ENCODE measurements at regions not wholly inside any gene's neighbourhood (a gene's known extent, or its start where the extent isn't known, plus 50 kb on each side); places are given as distances from the start of the nearest gene placed in this dataset.
"Not testable (repeated sequence)": the region's sequence is repeated elsewhere in the genome, so short reads cannot be mapped to it uniquely, and the experiment has no call there.

- DNase-seq: no peak
Measured at GRCh38 chr6:51429017-51429712, 610.5 kb downstream of the TFAP2B start.

- no peak for DNase-seq
Measured at GRCh38 chr6:51430589-51430988, 611.9 kb downstream of the TFAP2B start.

DNA sequence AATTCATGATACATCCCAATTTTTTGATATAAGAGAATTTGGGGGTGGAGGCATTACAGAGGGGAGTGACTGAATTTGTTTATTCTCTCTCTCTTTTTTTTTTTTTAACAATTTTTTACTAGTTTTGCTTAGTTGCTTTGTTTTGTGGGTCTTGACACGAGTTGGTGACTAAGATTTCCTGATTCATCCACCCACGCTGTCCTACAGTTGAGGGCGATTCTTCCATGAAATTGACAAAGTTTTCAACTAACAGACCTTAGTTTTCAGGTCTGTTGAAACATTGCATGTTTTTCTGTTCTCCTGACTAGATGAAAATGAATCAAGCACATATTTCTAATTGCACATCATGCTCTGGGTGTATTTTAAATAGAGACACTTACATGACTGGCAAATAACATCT lies 613.8 kb downstream of the TFAP2B start:
- DNase-seq: no peak

DNA sequence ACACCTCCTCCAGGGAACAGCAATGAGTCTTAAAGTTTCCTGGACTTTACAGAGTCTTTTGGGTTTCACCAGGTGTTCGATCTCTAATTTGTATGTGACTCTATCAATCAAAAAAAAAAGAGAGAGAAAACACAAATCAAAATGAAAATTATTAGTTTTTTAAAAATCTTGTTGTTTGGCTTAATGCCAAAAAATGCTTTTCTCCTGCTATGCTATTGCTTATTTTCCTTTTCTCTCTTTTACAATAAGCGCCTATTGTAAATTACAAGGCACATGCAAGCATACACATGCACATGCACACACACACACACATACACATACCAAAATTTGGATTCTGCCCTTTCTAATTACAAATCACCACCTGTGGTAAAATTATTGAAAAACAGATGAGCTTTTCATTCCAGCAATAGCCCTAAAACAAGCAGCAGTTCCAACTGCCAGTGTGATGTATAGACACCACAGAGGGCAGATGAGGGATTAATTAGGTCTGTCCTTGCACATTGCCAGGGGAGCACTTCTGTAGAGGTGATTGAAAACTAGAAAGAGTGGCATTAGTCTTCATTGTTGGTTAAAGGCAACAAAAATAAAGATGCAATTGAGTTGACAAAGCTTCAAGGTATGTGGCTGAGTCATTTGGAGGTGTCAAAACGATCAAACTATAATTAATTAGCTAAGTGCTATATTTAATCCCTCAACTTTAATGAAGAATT lies 631.7 kb downstream of the TFAP2B start:
- no peak for DNase-seq

- no peak for DNase-seq
Measured at GRCh38 chr6:51450958-51451357, 632.3 kb downstream of the TFAP2B start.

- no peak for DNase-seq
Measured at GRCh38 chr6:51456282-51456681, 631.1 kb downstream of the PKHD1 start.

DNA sequence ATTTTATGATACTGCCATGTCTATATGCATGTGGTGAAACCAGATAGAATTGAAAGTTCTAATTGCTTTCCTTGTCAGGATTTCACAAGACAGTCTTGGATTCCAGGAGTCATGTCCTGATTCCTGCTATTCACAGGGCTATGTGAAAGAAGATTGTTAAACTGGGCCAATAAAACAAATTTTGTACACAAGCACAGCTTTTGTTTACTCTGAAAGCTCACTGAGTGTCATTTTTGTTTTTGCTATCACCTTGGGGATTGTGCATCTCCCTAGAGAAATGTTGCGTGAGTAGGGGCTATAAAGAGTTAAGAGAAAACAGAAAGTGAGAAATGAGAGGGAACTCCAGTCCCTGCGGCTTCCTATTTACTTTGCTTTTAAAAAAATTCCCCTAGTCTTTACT lies 627.5 kb downstream of the PKHD1 start:
- DNase-seq: no peak

DNA sequence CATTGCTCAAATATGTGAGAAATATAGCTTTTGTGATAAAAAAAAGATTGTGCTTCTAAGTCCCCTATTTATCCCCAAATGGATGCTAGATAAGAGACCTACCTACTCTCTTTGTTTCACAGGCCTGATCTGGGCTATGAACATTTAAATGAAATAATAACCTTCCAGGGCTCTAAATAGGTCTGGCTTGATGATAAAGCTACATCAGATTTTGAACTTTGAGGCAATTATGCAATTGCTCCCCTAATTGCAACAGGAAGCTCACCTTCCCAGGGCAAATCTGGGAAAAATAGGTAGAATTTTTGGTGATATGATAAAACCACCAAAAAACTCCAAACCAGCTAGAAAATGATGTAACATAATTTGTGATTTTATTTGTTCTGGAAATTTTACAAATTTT lies 624.5 kb downstream of the PKHD1 start:
- DNase-seq: no peak

- no peak for DNase-seq
Measured at GRCh38 chr6:51463321-51463720, 624.1 kb downstream of the PKHD1 start.

DNA sequence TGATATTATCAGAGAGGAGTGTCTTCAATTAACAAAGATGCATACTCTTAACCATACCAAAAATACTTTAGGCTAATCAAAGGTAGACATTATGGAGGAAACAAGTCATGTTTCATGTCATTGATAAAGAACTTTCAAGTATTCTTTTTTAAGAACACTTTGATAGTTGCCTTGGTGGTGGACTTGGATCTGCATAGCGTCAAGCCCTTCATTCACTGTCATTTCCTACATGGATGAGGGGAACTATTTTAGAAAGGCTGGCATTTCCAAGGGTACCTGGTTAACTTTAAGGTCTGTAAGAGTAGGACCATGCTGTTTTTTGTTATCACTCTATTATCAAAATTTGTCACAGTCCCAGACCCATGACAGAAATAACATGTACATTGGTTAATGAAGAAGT lies 622.5 kb downstream of the PKHD1 start:
- no peak for DNase-seq

GRCh38 chr6:51466427-51466826 lies 621.0 kb downstream of the PKHD1 start:
- no peak for DNase-seq

DNA sequence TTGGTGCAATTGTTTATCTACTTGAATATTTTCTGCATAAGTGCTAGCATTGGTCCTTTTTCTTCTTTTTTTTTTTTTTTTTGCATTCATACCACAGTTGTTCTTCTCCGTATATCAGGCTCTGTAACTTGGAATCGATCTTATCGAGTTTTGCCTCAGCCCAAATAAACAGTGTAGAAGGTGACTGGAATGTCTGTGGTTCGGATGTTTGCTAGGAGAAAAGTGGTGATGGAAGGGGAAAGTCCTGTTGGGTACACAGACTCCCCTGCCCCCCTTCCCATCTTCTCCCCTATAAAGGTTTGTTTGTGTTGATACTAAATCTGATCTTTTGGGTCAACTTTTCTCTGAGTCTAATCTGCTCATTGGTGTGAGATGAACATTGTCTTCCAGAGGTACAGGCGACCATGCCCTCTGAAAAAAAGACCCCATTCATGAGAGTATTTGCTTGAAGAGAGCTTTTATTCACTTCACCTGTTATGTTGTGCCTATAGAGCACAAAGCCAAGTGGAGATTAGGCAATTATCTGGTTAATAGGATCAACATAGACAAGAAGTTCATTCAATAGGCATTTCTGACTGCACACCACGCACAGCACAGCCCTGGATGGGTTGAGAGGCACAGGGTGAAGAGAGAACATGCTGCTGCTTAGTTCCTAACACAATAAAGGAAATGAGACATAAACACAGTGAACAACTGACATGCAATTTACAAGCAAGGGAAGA lies 620.0 kb downstream of the PKHD1 start:
- no peak for DNase-seq

GRCh38 chr6:51468704-51469103 lies 618.7 kb downstream of the PKHD1 start:
- no peak for DNase-seq

- DNase-seq: no peak
Measured at GRCh38 chr6:51472745-51473487, 614.5 kb downstream of the PKHD1 start.

GRCh38 chr6:51474022-51474975 lies 613.1 kb downstream of the PKHD1 start:
- no peak for DNase-seq

DNA sequence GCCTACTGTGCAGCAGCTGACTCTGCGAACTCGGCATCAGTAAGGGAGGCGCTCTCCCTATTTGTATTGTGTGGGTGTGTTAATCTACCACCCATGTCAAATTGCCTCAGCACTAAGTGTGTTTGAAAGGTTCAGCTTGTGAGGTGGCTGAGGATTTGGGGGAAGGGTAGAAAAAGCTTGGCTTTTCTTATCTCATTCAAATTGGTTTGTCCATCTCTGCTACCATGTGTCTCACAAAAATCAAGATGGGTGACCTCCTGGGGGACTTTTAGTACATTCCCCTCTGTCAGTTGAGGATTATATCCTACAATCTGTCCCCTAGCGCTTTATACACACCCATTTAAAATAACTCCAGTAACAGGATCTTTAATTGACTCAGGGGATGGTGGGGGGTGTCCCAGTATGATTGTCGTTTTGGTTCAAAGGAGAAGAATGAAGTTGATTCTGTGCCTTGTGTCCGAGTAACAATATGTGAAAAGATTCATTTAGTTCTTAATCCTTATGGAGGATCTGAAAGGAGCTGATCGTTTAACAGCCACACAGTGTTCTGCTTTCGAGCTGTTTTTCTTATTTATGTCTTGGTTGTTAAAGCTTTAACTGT lies 609.6 kb downstream of the PKHD1 start:
- DNase-seq: no peak

- DNase-seq: no peak
Measured at GRCh38 chr6:51479296-51479695, 608.1 kb downstream of the PKHD1 start.

DNA sequence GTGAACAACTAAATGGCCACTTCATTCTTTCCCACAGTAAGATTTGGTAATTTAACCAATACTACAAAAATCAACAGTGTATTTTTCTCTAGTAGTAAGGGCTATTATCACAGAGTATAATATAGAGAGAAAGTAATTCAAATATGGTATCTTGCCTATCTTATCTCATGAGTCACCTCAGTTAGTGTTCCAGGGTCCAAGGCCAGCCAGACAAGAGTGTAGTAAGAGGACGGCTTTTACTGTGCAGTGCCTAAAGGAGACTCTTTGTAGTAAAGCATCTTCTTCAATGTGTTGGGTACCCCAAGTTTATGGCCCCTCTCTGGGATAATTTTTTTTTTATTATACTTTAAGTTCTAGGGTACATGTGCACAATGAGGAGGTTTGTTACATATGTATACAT lies 607.4 kb downstream of the PKHD1 start:
- no peak for DNase-seq

GRCh38 chr6:51485869-51486268 lies 601.5 kb downstream of the PKHD1 start:
- DNase-seq: not testable (repeated sequence)

DNA sequence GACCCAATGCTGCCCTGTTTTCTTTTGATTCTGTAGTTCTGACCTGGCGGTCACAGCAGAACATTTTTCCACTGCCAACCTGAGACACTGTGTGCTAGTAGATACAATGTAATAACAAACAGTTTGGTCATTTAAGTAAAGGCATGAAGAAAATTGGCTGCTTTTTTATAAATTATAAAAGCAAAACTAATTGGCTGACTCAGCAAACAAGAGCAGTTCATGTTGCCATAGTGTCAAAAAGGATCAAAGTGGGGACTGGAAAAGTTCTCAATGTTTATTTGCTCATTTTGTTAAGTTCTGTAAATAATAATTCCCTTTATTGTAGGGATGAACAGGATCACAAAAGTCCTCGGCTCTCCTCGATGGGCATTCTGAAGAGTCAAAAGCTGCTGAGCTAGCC lies 599.5 kb downstream of the PKHD1 start:
- DNase-seq: no peak

DNA sequence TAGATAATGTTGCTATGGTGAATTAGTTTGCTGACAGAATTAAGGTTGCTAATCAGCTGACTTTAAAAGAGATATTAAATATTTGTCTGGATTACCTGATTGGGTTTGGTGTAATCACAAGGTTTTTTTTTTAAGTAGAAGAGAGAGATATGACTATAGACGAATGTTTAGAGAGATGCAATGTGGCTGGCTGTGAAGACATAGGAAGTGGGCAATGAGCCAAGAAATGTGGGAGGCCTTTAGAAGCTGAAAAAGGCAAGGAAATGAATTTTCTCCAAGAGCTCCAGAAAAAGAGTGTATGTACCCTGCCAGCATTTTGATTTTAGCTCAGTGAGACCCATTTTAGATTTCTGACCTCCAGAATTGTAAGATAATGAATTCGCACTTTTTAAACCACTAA lies 598.3 kb downstream of the PKHD1 start:
- DNase-seq: peak; percentile 2

DNA sequence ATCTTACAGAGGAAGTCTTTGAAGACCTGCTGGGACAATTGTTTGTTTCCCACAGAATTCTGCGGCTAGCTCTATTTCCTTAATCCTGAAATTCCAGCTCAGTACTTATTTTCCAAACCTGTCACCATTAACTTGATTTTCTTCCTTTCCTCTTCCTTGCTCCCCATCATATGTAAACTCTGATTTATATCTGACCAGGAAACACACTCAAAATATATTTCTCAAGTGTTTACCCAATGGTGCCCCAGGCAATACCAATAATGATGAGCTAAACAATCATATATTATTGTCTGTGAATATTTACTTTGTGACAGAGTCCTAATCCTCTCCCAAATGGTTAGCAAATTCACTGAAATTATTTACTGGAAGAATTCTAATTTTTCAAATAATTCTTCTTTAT lies 597.3 kb downstream of the PKHD1 start:
- no peak for DNase-seq

Measured in hematopoietic multipotent progenitor cell treated with erythropoietin and hydrocortisone succinate and interleukin-3 and kit ligand, for 4 days (in vitro differentiated cells).